Duodenal mucosa (tissue), 2 donors: ENCODE measurements at regions not wholly inside any gene's neighbourhood (a gene's known extent, or its start where the extent isn't known, plus 50 kb on each side); places are given as distances from the start of the nearest gene placed in this dataset.

Experiments used
- H3K27ac ChIP-seq: one replicate; pipeline ENCODE4 v1.7.0; 2013; ENCODE audit warnings: low read depth, low read length
- H3K27me3 ChIP-seq, 2 donors: one replicate each; pipeline ENCODE4 v1.7.0; 2013; ENCODE audit warnings: low read length in 2 of 2, control low read depth in 1 of 2; ENCODE audit not compliant: insufficient read depth in 2 of 2, control insufficient read depth in 1 of 2
- H3K36me3 ChIP-seq, 2 donors: one replicate each; pipeline ENCODE4 v1.7.0; 2013; ENCODE audit warnings: low read length in 2 of 2, control low read depth in 1 of 2; ENCODE audit not compliant: insufficient read depth in 2 of 2, control insufficient read depth in 1 of 2
- H3K4me1 ChIP-seq, 2 donors: one replicate each; pipeline ENCODE4 v1.7.0; 2013; ENCODE audit warnings: low read length in 2 of 2, control low read depth in 1 of 2; ENCODE audit not compliant: insufficient read depth in 2 of 2, control insufficient read depth in 1 of 2
- H3K4me3 ChIP-seq, 2 donors: one replicate each; pipeline ENCODE4 v1.7.0; 2013; ENCODE audit warnings: low read length in 2 of 2, low read depth in 1 of 2
- H3K9ac ChIP-seq, 2 donors: one replicate each; pipeline ENCODE4 v1.7.0; 2013; ENCODE audit warnings: low read length in 2 of 2, low read depth in 1 of 2
- H3K9me3 ChIP-seq, 2 donors: one replicate each; pipeline ENCODE4 v1.7.0; 2013; ENCODE audit warnings: low read length in 2 of 2, control low read depth in 1 of 2; ENCODE audit not compliant: control insufficient read depth in 1 of 2

- H3K9ac ChIP-seq, result peak overlapping the region in 1 of 2 donors; percentile 14
- H3K9me3 ChIP-seq, result no peaks in the 10 kb centered on the region
- H3K36me3 ChIP-seq, result no peaks in the 10 kb centered on the region
- no peak overlapping the region for H3K27ac ChIP-seq
- H3K4me3 ChIP-seq, result peak overlapping the region in 1 of 2 donors; percentile 16
- H3K27me3 ChIP-seq, result no peaks in the 10 kb centered on the region
- peaks cover 13 to 25% of the 10 kb centered on the region in 2 donors for H3K4me1 ChIP-seq
Measured at GRCh38 chr2:19540739-19541525, 182.5 kb upstream of the OSR1 start.

DNA sequence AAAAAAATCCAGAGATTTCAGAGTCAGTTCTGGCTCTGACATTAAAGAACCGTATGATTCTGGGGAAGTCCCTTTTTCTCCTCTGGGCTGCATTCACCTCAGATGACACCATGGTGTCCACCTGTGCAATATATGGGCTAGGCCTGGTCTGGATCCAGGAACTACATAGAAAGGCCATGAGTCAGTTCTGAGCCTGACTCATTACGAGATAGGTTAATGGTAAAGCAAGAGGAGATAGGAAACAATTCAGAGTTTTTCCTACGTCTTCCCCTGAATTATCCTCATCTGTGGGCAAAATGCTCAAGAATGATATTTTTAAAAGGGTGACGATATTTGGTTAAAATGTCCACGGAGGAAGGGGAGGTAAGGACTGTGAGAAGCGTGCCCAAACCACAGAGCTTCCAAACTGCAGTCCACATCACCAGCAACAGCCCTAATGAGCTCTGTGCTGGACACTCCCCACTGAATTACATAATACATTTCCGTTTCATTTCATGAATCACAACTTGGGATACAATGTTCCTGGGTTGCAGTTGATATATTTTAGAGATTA is 180.1 kb upstream of the OSR1 start:
- no peaks in the 10 kb centered on the region for H3K9me3 ChIP-seq
- H3K4me3 ChIP-seq, result peak overlapping the region in 1 of 2 donors; percentile 15
- no peak overlapping the region for H3K9ac ChIP-seq
- H3K36me3 ChIP-seq, result no peaks in the 10 kb centered on the region
- no peaks in the 10 kb centered on the region for H3K27me3 ChIP-seq
- peaks cover 13 to 25% of the 10 kb centered on the region in 2 donors for H3K4me1 ChIP-seq
- no peak overlapping the region for H3K27ac ChIP-seq

GRCh38 chr2:19536136-19536535 is 177.7 kb upstream of the OSR1 start:
- H3K9ac ChIP-seq, result no peak overlapping the region

GRCh38 chr2:19532547-19533196 is 174.2 kb upstream of the OSR1 start:
- Histone ChIP-seq H3K9ac (no peak overlapping the region), H3K9me3 (no peaks in the 10 kb centered on the region), H3K4me1 (no peaks in the 10 kb centered on the region), H3K36me3 (no peaks in the 10 kb centered on the region), H3K27me3 (no peaks in the 10 kb centered on the region), H3K4me3 (no peak overlapping the region), H3K27ac (no peak overlapping the region)

More at GRCh38 chr2:19536136-19536535, 177.7 kb upstream of the OSR1 start:
- Histone ChIP-seq H3K27me3 (no peaks in the 10 kb centered on the region), H3K4me1 (peaks cover 13 to 18% of the 10 kb centered on the region in 2 donors), H3K4me3 (no peak overlapping the region), H3K9me3 (no peaks in the 10 kb centered on the region), H3K27ac (no peak overlapping the region), H3K36me3 (no peaks in the 10 kb centered on the region)

DNA sequence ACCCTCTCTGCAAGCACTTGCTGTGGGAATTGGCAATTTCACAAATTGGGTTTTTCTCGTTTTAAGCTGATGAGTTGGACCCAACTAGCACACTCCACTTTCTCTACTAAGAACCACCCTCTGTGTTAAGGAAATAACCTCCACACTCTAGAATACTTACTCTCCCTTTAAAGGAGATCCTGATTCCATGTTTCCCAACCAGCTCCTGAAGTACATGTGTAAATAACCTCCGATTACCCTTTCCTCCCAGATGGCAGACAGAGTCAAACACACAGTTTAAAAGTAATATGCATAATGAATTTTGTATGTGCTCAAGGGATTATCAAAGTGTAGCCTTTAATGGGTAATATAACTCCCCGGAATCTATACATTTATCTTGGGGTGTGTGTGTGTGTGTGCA is 171.3 kb upstream of the OSR1 start:
- Histone ChIP-seq H3K9ac (no peak overlapping the region), H3K9me3 (no peaks in the 10 kb centered on the region), H3K27ac (no peak overlapping the region), H3K27me3 (no peaks in the 10 kb centered on the region), H3K36me3 (no peaks in the 10 kb centered on the region), H3K4me1 (no peaks in the 10 kb centered on the region), H3K4me3 (no peak overlapping the region)

- Histone ChIP-seq H3K9ac (no peak overlapping the region), H3K27ac (no peak overlapping the region), H3K27me3 (no peaks in the 10 kb centered on the region), H3K4me3 (no peak overlapping the region), H3K9me3 (no peaks in the 10 kb centered on the region), H3K4me1 (no peaks in the 10 kb centered on the region), H3K36me3 (no peaks in the 10 kb centered on the region)
Measured at GRCh38 chr2:19527771-19528170, 169.3 kb upstream of the OSR1 start.

- Histone ChIP-seq H3K4me1 (no peaks in the 10 kb centered on the region), H3K36me3 (no peaks in the 10 kb centered on the region), H3K27me3 (no peaks in the 10 kb centered on the region), H3K27ac (no peak overlapping the region), H3K9me3 (no peaks in the 10 kb centered on the region), H3K9ac (no peak overlapping the region), H3K4me3 (no peak overlapping the region)
Measured at GRCh38 chr2:19525313-19525712, 166.9 kb upstream of the OSR1 start.

DNA sequence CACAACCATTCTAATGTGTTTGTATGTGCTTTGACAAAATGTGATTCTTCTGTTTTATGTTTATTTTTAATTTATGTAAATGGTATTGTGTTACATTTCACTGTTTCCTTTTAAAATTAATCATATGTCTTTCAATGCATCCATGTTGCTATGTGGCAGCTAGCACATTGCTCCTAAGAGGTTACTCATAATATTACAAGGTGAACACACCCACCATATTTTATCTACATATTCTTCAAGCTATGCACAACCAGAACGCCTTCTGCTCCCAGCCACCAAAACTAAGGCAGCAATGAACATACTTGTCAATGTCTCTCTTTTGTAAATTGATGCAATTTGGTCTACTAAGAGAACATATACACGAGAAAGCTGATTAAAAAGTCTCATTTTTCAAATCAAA is 160.6 kb upstream of the OSR1 start:
- Histone ChIP-seq H3K4me3 (no peak overlapping the region), H3K9me3 (no peaks in the 10 kb centered on the region), H3K27ac (no peak overlapping the region), H3K9ac (no peak overlapping the region), H3K36me3 (no peaks in the 10 kb centered on the region), H3K4me1 (no peaks in the 10 kb centered on the region), H3K27me3 (no peaks in the 10 kb centered on the region)

DNA sequence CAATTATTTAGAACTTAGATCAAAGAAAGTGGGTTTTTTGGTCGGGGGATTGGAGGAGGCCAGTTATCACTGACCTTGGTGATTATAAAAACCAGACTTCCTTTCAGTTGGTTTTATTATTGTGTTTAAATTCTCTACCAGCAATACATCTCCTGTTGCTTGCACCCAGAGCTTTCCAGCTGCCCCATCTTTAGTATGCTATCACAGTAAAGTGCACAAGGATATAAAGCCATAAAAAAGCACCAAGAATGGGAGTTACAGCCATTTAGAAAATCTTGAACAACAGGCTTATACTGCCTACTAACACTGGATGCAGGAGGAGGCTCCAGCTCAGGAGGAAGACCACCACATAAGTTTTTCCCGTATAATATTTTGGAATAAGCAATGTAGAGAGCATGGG is 148.7 kb upstream of the OSR1 start:
- no peaks in the 10 kb centered on the region for H3K27me3 ChIP-seq
- no peaks in the 10 kb centered on the region for H3K36me3 ChIP-seq
- H3K4me1 ChIP-seq, result peaks cover 0 to 6% of the 10 kb centered on the region in 2 donors
- H3K27ac ChIP-seq, result no peak overlapping the region
- no peak overlapping the region for H3K4me3 ChIP-seq
- H3K9me3 ChIP-seq, result no peaks in the 10 kb centered on the region
- H3K9ac ChIP-seq, result no peak overlapping the region
